Neutrophil (primary cell): ENCODE measurements at regions not wholly inside any gene's neighbourhood (a gene's known extent, or its start where the extent isn't known, plus 50 kb on each side); places are given as distances from the start of the nearest gene placed in this dataset.
"Not testable (repeated sequence)": the region's sequence is repeated elsewhere in the genome, so short reads cannot be mapped to it uniquely, and the experiment has no call there.

Source experiments
- H3K27ac ChIP-seq: fragments of 200-600 bp; sonication (generic); 2 replicates; pipeline ENCODE4 v1.5.1; 2016; ENCODE audit warnings: mild to moderate bottlenecking, moderate library complexity
- H3K27me3 ChIP-seq: fragments of 200-600 bp; sonication (generic); 2 replicates; pipeline ENCODE4 v1.6.0; 2016; ENCODE audit warnings: mild to moderate bottlenecking
- H3K36me3 ChIP-seq: fragments of 200-600 bp; sonication (generic); 2 replicates; pipeline ENCODE4 v1.5.1; 2017
- H3K4me1 ChIP-seq, 2 experiments: fragments of 200-600 bp in 1 of 2; sonication (generic) in 1 of 2; 1 replicate in 1 of 2; 2 replicates in 1 of 2; pipeline versions ENCODE4 v1.5.1 to v1.6.1; 2013 to 2016; ENCODE audit warnings: low read depth in 1 of 2, low read length in 1 of 2, mild to moderate bottlenecking in 1 of 2, moderate library complexity in 1 of 2; ENCODE audit not compliant: control insufficient read depth in 1 of 2, insufficient read depth in 1 of 2
- H3K4me3 ChIP-seq, 2 experiments: fragments of 200-600 bp in 1 of 2; sonication (generic) in 1 of 2; 1 replicate in 1 of 2; 2 replicates in 1 of 2; pipeline ENCODE4 v1.5.1; 2013 to 2016; ENCODE audit warnings: low read depth in 1 of 2, low read length in 1 of 2, mild to moderate bottlenecking in 1 of 2, moderate library complexity in 1 of 2
- H3K9me3 ChIP-seq: fragments of 200-600 bp; sonication (generic); 2 replicates; pipeline ENCODE4 v1.5.1; 2016
- CTCF ChIP-seq: fragments of 200-600 bp; sonication (generic); IDR thresholded peaks from 2 replicates; pipeline ENCODE4 v1.5.1; 2016; ENCODE audit warnings: antibody characterized with exemption

- no peak for TF ChIP-seq CTCF
- Histone ChIP-seq H3K27ac (no peak overlapping the region), H3K27me3 (no peaks in the 10 kb centered on the region), H3K4me3 (no peak overlapping the region), H3K9me3 (no peaks in the 10 kb centered on the region), H3K4me1 (no peaks in the 10 kb centered on the region), H3K36me3 (no peaks in the 10 kb centered on the region)
Measured at GRCh38 chr9:29069376-29069775, 1496.1 kb upstream of the C9orf72 start.

GRCh38 chr9:29078063-29078666 is 1504.9 kb upstream of the C9orf72 start:
- H3K9me3 ChIP-seq, result no peaks in the 10 kb centered on the region
- H3K27me3 ChIP-seq, result no peaks in the 10 kb centered on the region
- H3K36me3 ChIP-seq, result no peaks in the 10 kb centered on the region
- no peaks in the 10 kb centered on the region for H3K4me1 ChIP-seq
- TF ChIP-seq CTCF, result no peak
- no peak overlapping the region for H3K4me3 ChIP-seq
- H3K27ac ChIP-seq, result no peak overlapping the region

DNA sequence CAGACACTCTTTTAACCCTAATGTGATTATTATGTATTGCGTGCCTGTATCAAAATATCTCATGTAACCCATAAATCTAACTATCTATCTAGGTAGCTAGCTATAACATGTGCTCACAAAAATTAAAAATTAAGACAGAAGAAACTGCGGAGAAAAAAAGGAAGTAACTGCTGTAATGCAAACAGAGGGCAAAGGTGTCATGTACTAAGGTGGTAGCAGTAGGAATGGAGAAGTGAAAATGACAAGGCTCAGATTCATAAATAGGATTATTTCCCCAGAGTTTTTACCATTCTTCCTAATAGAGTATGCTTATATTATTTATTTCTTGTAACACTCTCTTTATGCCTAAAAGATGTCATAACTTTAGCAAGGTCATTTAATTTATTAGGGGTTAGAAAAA is 1527.5 kb upstream of the C9orf72 start:
- Histone ChIP-seq H3K4me1 (no peaks in the 10 kb centered on the region), H3K36me3 (no peaks in the 10 kb centered on the region), H3K27ac (no peak overlapping the region), H3K27me3 (no peaks in the 10 kb centered on the region), H3K4me3 (no peak overlapping the region), H3K9me3 (no peaks in the 10 kb centered on the region)
- TF ChIP-seq CTCF, result no peak

GRCh38 chr9:29104166-29104565 is 1530.9 kb upstream of the C9orf72 start:
- not testable (repeated sequence) for H3K36me3 ChIP-seq, H3K9me3 ChIP-seq, H3K27me3 ChIP-seq, H3K4me3 ChIP-seq, H3K4me1 ChIP-seq, H3K27ac ChIP-seq

- no peak overlapping the region for H3K4me3 ChIP-seq
- no peak overlapping the region for H3K27ac ChIP-seq
- no peaks in the 10 kb centered on the region for H3K9me3 ChIP-seq
- no peaks in the 10 kb centered on the region for H3K4me1 ChIP-seq
- no peaks in the 10 kb centered on the region for H3K36me3 ChIP-seq
- H3K27me3 ChIP-seq, result no peaks in the 10 kb centered on the region
- no peak for TF ChIP-seq CTCF
Measured at GRCh38 chr9:29118555-29118954, 1545.3 kb upstream of the C9orf72 start.

GRCh38 chr9:29126783-29127182 is 1553.5 kb upstream of the C9orf72 start:
- Histone ChIP-seq H3K36me3 (no peaks in the 10 kb centered on the region), H3K27me3 (no peaks in the 10 kb centered on the region), H3K9me3 (no peaks in the 10 kb centered on the region), H3K4me1 (no peaks in the 10 kb centered on the region), H3K4me3 (no peak overlapping the region), H3K27ac (no peak overlapping the region)
- no peak for TF ChIP-seq CTCF
